NB4 (cell line): ENCODE measurements at regions not wholly inside any gene's neighbourhood (a gene's known extent, or its start where the extent isn't known, plus 50 kb on each side); places are given as distances from the start of the nearest gene placed in this dataset.

ENCODE experiments used
- DNase-seq: peaks from one replicate; pipeline ENCODE4 v3.0.0; 2010; ENCODE audit warnings: low read depth
- H3K4me3 ChIP-seq: one replicate; pipeline ENCODE4 v1.5.1; 2011; ENCODE audit warnings: mild to moderate bottlenecking, low read depth, low read length, moderate library complexity
- CTCF ChIP-seq: IDR thresholded peaks from one replicate; pipeline ENCODE4 v1.5.1; 2012; ENCODE audit warnings: low read depth, low read length
- MYC ChIP-seq: IDR thresholded peaks from 2 replicates; pipeline ENCODE4 v1.6.1; 2011; ENCODE audit warnings: low read depth, low read length
- POLR2A ChIP-seq: IDR thresholded peaks from 2 replicates; pipeline ENCODE4 v1.6.1; 2011; ENCODE audit warnings: mild to moderate bottlenecking; ENCODE audit not compliant: insufficient read length; ENCODE audit errors: extremely low read depth
- TF ChIP-seq, protein P1 (sequence below): IDR thresholded peaks from 2 replicates; pipeline ENCODE4 v1.6.1; 2011; ENCODE audit warnings: low read depth, low read length

DNA sequence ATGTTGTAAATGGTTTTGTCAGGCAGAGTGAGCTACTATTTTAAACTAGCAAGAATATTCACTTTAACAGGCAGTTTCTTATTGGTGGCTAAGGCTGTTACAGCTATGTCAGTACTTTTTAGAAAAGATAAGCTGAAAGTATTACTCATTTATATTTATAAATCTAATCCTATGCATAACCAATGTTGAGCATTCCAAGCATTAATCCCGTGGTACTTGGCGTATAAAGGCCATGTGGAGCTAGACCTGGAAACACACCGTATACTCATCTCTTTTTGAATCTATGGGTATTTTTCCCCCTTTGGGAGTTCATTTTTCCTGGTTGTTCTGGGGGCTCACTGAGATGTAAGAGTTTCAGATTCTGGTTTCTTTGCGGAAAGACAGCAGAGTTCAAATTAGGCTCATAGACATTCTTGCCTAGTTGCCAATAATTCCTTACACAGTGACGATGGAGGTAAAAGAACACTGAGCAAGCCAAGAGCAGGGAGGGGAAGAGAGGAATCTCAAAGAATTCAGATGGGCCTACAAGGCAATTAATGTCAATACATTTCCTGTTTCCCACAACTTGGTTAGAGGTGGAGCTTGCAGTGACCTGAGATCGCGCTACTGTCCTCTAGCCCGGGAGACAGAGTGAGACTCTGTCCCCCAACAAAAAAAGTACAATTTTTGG is 211.5 kb downstream of the SOX4 start:
- no peak overlapping the region for H3K4me3 ChIP-seq
- no peak for TF ChIP-seq CTCF
- no peak for DNase-seq

GRCh38 chr6:21807299-21808044 is 213.9 kb downstream of the SOX4 start:
- TF ChIP-seq, protein P1, sequence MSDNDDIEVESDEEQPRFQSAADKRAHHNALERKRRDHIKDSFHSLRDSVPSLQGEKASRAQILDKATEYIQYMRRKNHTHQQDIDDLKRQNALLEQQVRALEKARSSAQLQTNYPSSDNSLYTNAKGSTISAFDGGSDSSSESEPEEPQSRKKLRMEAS = no peak
- no peak for TF ChIP-seq CTCF
- no peak for DNase-seq
- H3K4me3 ChIP-seq = no peak overlapping the region

DNA sequence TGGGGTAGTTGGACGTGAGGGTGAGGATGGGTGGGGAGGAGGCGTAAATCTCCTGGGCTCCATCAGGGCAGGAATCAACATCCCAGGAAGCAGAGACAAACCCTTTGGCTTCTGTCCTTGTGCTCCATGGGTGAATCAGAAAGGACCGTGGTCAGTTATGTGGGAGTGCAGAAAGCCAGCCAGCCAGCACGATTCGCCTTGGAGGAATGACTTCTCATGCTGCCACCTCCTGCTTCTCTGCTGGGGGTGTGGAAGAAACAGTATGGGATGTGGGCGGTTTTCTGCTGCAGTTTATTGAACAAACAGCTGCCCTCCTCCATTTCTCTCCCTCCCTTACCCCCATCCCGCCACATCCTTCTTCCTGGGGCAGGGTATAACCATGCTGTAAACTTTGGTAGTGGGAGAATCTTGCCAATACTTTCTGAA is 214.5 kb downstream of the SOX4 start:
- DNase-seq = no peak
- TF ChIP-seq POLR2A (no peak), CTCF (no peak), MYC (no peak)
- TF ChIP-seq, protein P1 = no peak
- H3K4me3 ChIP-seq = no peak overlapping the region

DNA sequence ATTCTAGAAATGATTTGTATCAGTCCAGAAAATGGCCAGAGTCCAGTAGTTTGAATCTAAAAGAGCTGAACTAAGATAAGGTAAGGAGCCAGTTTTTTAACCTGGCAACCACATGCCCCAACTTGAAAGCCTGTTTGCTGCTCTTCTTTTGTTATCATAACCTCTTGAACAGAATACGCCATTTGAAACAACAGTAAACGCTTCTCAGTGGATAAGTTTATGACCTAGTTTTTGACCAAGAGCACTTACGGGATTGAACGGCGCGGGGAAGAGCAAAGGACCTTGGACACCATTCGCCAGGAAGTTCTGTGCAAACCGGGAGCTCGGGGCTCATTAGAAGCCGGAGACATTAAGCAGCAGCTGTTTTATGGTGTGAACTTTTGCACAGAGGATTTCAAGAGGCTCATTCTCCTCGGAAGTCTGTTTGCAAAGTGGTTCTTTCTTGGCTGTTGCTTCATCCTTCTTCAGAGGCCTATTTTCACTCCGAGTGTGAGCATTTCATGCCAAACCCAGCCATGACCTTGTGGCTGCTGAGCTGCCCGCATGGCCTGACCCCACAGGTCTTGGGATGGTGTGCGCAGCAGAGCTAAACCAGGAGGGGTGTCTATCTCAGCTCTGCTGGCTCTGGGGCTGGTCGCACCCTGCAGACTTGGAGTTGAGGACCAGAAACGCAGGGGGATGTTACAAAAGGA is 215.1 kb downstream of the SOX4 start:
- no peak overlapping the region for H3K4me3 ChIP-seq
- no peak for DNase-seq

GRCh38 chr6:21811484-21811883 is 217.9 kb downstream of the SOX4 start:
- no peak for TF ChIP-seq MYC
- TF ChIP-seq POLR2A = no peak
- no peak for TF ChIP-seq CTCF
- TF ChIP-seq, protein P1 = no peak
- no peak for DNase-seq
- no peak overlapping the region for H3K4me3 ChIP-seq

More for the DNA sequence above, 215.1 kb downstream of the SOX4 start:
- TF ChIP-seq POLR2A (no peak), MYC (no peak), CTCF (no peak)
- TF ChIP-seq, protein P1 = no peak
